Choroid plexus epithelial cell (primary cell): ENCODE measurements at regions not wholly inside any gene's neighbourhood (a gene's known extent, or its start where the extent isn't known, plus 50 kb on each side); places are given as distances from the start of the nearest gene placed in this dataset.

ENCODE experiments used
- DNase-seq: peaks from one replicate; pipeline ENCODE4 v3.0.0-alpha.2; 2010; ENCODE audit warnings: low read depth
- H3K4me3 ChIP-seq: 2 replicates; pipeline ENCODE4 v1.5.1; 2011; ENCODE audit warnings: low read depth, mild to moderate bottlenecking, control low read depth, low read length, moderate library complexity
- CTCF ChIP-seq: conservative IDR thresholded peaks from 2 replicates; pipeline ENCODE4 v1.5.1; 2011; ENCODE audit warnings: low read depth, mild to moderate bottlenecking, control low read depth, inconsistent platforms, low read length, moderate library complexity

GRCh38 chr1:198917226-198917625 is 278.4 kb downstream of the PTPRC start:
- DNase-seq = no peak
- no peak overlapping the region for H3K4me3 ChIP-seq
- TF ChIP-seq CTCF = no peak

GRCh38 chr1:198918920-198919319 is 280.1 kb downstream of the PTPRC start:
- no peak overlapping the region for H3K4me3 ChIP-seq
- TF ChIP-seq CTCF = no peak
- DNase-seq = peak; percentile 54

GRCh38 chr1:198919667-198920398 is 281.0 kb downstream of the PTPRC start:
- H3K4me3 ChIP-seq = no peak overlapping the region
- DNase-seq = peak; percentile 63
- no peak for TF ChIP-seq CTCF

- H3K4me3 ChIP-seq = no peak overlapping the region
- no peak for DNase-seq
- no peak for TF ChIP-seq CTCF
Observed at GRCh38 chr1:198922638-198923430, 284.0 kb downstream of the PTPRC start.

- no peak for DNase-seq
- H3K4me3 ChIP-seq = no peak overlapping the region
- no peak for TF ChIP-seq CTCF
Observed at GRCh38 chr1:198923993-198924392, 285.2 kb downstream of the PTPRC start.

- DNase-seq = no peak
- TF ChIP-seq CTCF = no peak
- no peak overlapping the region for H3K4me3 ChIP-seq
Observed at GRCh38 chr1:198925567-198925966, 286.7 kb downstream of the PTPRC start.

GRCh38 chr1:198927129-198927528 is 288.3 kb downstream of the PTPRC start:
- no peak for DNase-seq
- no peak overlapping the region for H3K4me3 ChIP-seq
- no peak for TF ChIP-seq CTCF
